SK-N-SH (cell line): ENCODE measurements at regions not wholly inside any gene's neighbourhood (a gene's known extent, or its start where the extent isn't known, plus 50 kb on each side); places are given as distances from the start of the nearest gene placed in this dataset.

Experiments used
- CTCF ChIA-PET: fragments of 300-600, 350-600 bp; formaldehyde crosslinking; extraction: SDS; loops from one replicate; lab custom pipeline; 2021; lab: Yijun Ruan, JAX
- POLR2A ChIA-PET: fragments of 350-600 bp; sonication (Branson Sonifier 250); formaldehyde crosslinking; extraction: SDS; loops from one replicate; lab custom pipeline; 2020; ENCODE audit warnings: antibody characterized with exemption, inconsistent platforms; lab: Yijun Ruan, JAX
- DNase-seq: peaks from one replicate; pipeline ENCODE4 v3.0.0; 2012
- H2AFZ ChIP-seq: fragments of 200-600 bp; sonication (generic); 2 replicates; pipeline ENCODE4 v1.8.1; 2016; ENCODE audit warnings: antibody characterized with exemption, mild to moderate bottlenecking, low read depth
- H3F3A ChIP-seq: fragments of 200-600 bp; sonication (generic); replicated peaks from 2 replicates; pipeline ENCODE3; 2016; ENCODE audit warnings: antibody characterized with exemption, mild to moderate bottlenecking; ENCODE audit not compliant: insufficient read depth
- H3K27ac ChIP-seq, 2 experiments: fragments of 200-500 bp in 1 of 2; fragments of 200-600 bp in 1 of 2; sonication (Bioruptor generic) in 1 of 2; sonication (generic), shearing (Covaris generic) in 1 of 2; 2 replicates each; pipeline versions ENCODE4 v1.5.1 to v1.6.1; 2014 to 2016; ENCODE audit warnings: low read depth in 2 of 2, inconsistent platforms in 1 of 2, low read length in 1 of 2, mild to moderate bottlenecking in 1 of 2, mixed read lengths in 1 of 2
- H3K27me3 ChIP-seq: fragments of 200-600 bp; sonication (generic), shearing (Covaris generic); 2 replicates; pipeline ENCODE4 v1.6.1; 2016; ENCODE audit warnings: mixed run types; ENCODE audit not compliant: insufficient read depth
- H3K36me3 ChIP-seq, 2 experiments: fragments of 200-500 bp in 1 of 2; fragments of 200-600 bp in 1 of 2; sonication (Bioruptor generic) in 1 of 2; sonication (generic) in 1 of 2; replicated peaks in 1 of 2; 2 replicates each; pipeline versions ENCODE3 to v1.5.1; 2014 to 2016; ENCODE audit warnings: low read length in 1 of 2, mild to moderate bottlenecking in 1 of 2; ENCODE audit not compliant: insufficient read depth in 2 of 2, control insufficient read depth in 1 of 2
- H3K4me1 ChIP-seq, 2 experiments: fragments of 200-500 bp in 1 of 2; fragments of 200-600 bp in 1 of 2; sonication (Bioruptor generic) in 1 of 2; sonication (generic), shearing (Covaris generic) in 1 of 2; 2 replicates each; pipeline versions ENCODE4 v1.5.1 to v1.6.1; 2014 to 2016; ENCODE audit warnings: low read depth in 1 of 2, low read length in 1 of 2, mixed run types in 1 of 2; ENCODE audit not compliant: insufficient read depth in 2 of 2, control insufficient read depth in 1 of 2
- H3K4me2 ChIP-seq: fragments of 200-600 bp; sonication (generic), shearing (Covaris generic); 2 replicates; pipeline ENCODE4 v1.6.1; 2017; ENCODE audit warnings: mixed run types
- H3K4me3 ChIP-seq, 2 experiments: fragments of 200-500 bp in 1 of 2; fragments of 200-600 bp in 1 of 2; sonication (Bioruptor generic) in 1 of 2; sonication (generic), shearing (Covaris generic) in 1 of 2; 2 replicates each; pipeline versions ENCODE4 v1.5.1 to v1.8.1; 2014 to 2016; ENCODE audit warnings: low read depth in 2 of 2, inconsistent platforms in 1 of 2, low read length in 1 of 2, mild to moderate bottlenecking in 1 of 2, mixed read lengths in 1 of 2, moderate library complexity in 1 of 2
- H3K79me2 ChIP-seq: fragments of 200-600 bp; sonication (generic); 2 replicates; pipeline ENCODE4 v1.8.1; 2017; ENCODE audit warnings: mild to moderate bottlenecking; ENCODE audit not compliant: insufficient read depth
- H3K9ac ChIP-seq: fragments of 200-600 bp; sonication (generic); 2 replicates; pipeline ENCODE4 v1.6.1; 2017; ENCODE audit warnings: mixed run types
- H3K9me2 ChIP-seq: fragments of 200-600 bp; sonication (generic); 2 replicates; pipeline ENCODE4 v1.6.1; 2017; ENCODE audit warnings: mixed run types
- H3K9me3 ChIP-seq: fragments of 200-600 bp; sonication (generic); 2 replicates; pipeline ENCODE4 v1.6.1; 2017; ENCODE audit warnings: mixed run types, mild to moderate bottlenecking, moderate library complexity
- H4K20me1 ChIP-seq: fragments of 200-600 bp; sonication (generic); 2 replicates; pipeline ENCODE4 v1.6.1; 2017; ENCODE audit warnings: mild to moderate bottlenecking, mixed run types; ENCODE audit not compliant: insufficient read depth
- CHD2 ChIP-seq: fragments of 150-350 bp; IDR thresholded peaks from 2 replicates; pipeline ENCODE4 v1.6.1; 2018; ENCODE audit warnings: low read length; ENCODE audit not compliant: partially characterized antibody
- ELF1 ChIP-seq: IDR thresholded peaks from 2 replicates; pipeline ENCODE4 v1.4.0; 2012
- EZH2phosphoT487 ChIP-seq: fragments of 200-600 bp; sonication (generic); IDR thresholded peaks from 2 replicates; pipeline ENCODE4 v1.6.1; 2017; ENCODE audit warnings: low read depth, mixed run types, mild to moderate bottlenecking, antibody characterized with exemption, moderate library complexity, borderline replicate concordance
- FOSL2 ChIP-seq: IDR thresholded peaks from 2 replicates; pipeline ENCODE4 v1.4.0; 2012; ENCODE audit warnings: low read depth, mild to moderate bottlenecking, moderate library complexity, borderline replicate concordance
- FOXM1 ChIP-seq: IDR thresholded peaks from 2 replicates; pipeline ENCODE4 v1.4.0; 2012; ENCODE audit warnings: low read depth, mild to moderate bottlenecking
- GATA2 ChIP-seq: sonication (generic); formaldehyde crosslinking; IDR thresholded peaks from 2 replicates; pipeline ENCODE4 v1.5.0; 2020; ENCODE audit warnings: mild to moderate bottlenecking, missing genetic modification reagents
- JUND ChIP-seq: IDR thresholded peaks from 2 replicates; pipeline ENCODE4 v1.4.0; 2012
- MEF2A ChIP-seq: IDR thresholded peaks from 2 replicates; pipeline ENCODE4 v1.4.0; 2012; ENCODE audit warnings: low read depth, borderline replicate concordance
- MXI1 ChIP-seq: IDR thresholded peaks from 2 replicates; pipeline ENCODE4 v1.6.1; 2012; ENCODE audit warnings: mild to moderate bottlenecking, low read depth, low read length, improper control_type of control experiment
- NFIC ChIP-seq: IDR thresholded peaks from 2 replicates; pipeline ENCODE4 v1.4.0; 2012; ENCODE audit warnings: borderline replicate concordance
- RCOR1 ChIP-seq: fragments of 150-350 bp; IDR thresholded peaks from 2 replicates; pipeline ENCODE4 v1.6.1; 2017; ENCODE audit warnings: antibody characterized with exemption, low read length
- RXRA ChIP-seq: IDR thresholded peaks from 2 replicates; pipeline ENCODE4 v1.4.0; 2012; ENCODE audit warnings: low read depth, mild to moderate bottlenecking, borderline replicate concordance
- SIN3A ChIP-seq: IDR thresholded peaks from 2 replicates; pipeline ENCODE4 v1.6.1; 2012; ENCODE audit warnings: low read depth, mild to moderate bottlenecking, low read length, moderate library complexity, borderline replicate concordance
- SMC3 ChIP-seq: IDR thresholded peaks from 2 replicates; pipeline ENCODE4 v1.6.1; 2012; ENCODE audit warnings: low read depth, low read length, improper control_type of control experiment
- TCF12 ChIP-seq: IDR thresholded peaks from 2 replicates; pipeline ENCODE4 v1.4.0; 2012
- YY1 ChIP-seq: IDR thresholded peaks from 2 replicates; pipeline ENCODE4 v1.4.0; 2012; ENCODE audit warnings: low read depth, mild to moderate bottlenecking
- WGBS: methylation state at CpG from one replicate; pipeline ENCODE4 v1.1.6; 2017; ENCODE audit warnings: low lambda C conversion rate; 5-methylcytosine and 5-hydroxymethylcytosine counted together
- TF ChIP-seq, protein P1 (sequence below): IDR thresholded peaks from 2 replicates; pipeline ENCODE4; 2012
- TF ChIP-seq, protein P2 (sequence below): fragments of 200-600 bp; sonication (generic); IDR thresholded peaks from 2 replicates; pipeline ENCODE4 v1.6.1; 2017; ENCODE audit warnings: antibody characterized with exemption, mild to moderate bottlenecking, moderate library complexity
- TF ChIP-seq, protein P3 (sequence below): IDR thresholded peaks from 2 replicates; pipeline ENCODE4 v1.6.1; 2012; ENCODE audit warnings: mild to moderate bottlenecking, low read depth, low read length, moderate library complexity

DNA sequence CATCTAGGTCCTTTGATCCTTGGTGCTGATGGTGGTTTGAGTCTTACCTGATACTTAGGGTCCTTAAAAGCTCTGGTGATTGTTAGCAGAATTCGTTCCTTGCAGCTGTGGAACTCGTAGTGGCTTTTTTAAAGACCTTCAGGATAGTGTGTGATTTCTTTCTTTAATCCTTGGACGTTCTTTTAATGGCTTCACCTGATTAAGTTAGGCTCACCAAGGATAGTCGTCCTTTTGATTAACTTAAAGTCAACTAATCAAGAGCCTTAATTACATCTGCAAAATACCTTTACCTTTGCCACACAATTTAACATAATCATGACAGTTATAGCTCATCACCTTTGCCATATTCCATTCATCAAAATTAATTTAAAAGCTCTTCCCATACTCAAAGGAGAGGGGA lies 1807.7 kb downstream of the OLFM4 start:
- WGBS: 0% methylated on average over 4 of the region's 4 CpGs
- Histone ChIP-seq H3K4me3 (no peak overlapping the region), H3K36me3 (no peaks in the 10 kb centered on the region), H3K9me3 (no peaks in the 10 kb centered on the region), H3K27ac (no peak overlapping the region), H4K20me1 (no peaks in the 10 kb centered on the region), H3F3A (no peaks in the 10 kb centered on the region), H2AFZ (no peak overlapping the region), H3K4me1 (no peaks in the 10 kb centered on the region), H3K4me2 (no peak overlapping the region), H3K9ac (no peak overlapping the region), H3K9me2 (no peaks in the 10 kb centered on the region), H3K27me3 (no peaks in the 10 kb centered on the region), H3K79me2 (no peaks in the 10 kb centered on the region)
- CTCF ChIA-PET: no interaction called here
- TF ChIP-seq FOXM1 (no peak), MEF2A (no peak), MXI1 (no peak), SMC3 (no peak), TCF12 (no peak), ELF1 (no peak), YY1 (no peak), GATA2 (CRISPR knock-in tag) (no peak), CHD2 (no peak), RCOR1 (no peak), NFIC (no peak), EZH2phosphoT487 (no peak), RXRA (no peak), JUND (no peak), SIN3A (no peak), FOSL2 (no peak)
- TF ChIP-seq, protein P1, sequence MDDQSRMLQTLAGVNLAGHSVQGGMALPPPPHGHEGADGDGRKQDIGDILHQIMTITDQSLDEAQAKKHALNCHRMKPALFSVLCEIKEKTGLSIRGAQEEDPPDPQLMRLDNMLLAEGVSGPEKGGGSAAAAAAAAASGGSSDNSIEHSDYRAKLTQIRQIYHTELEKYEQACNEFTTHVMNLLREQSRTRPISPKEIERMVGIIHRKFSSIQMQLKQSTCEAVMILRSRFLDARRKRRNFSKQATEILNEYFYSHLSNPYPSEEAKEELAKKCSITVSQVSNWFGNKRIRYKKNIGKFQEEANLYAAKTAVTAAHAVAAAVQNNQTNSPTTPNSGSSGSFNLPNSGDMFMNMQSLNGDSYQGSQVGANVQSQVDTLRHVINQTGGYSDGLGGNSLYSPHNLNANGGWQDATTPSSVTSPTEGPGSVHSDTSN: no peak
- TF ChIP-seq, protein P2, sequence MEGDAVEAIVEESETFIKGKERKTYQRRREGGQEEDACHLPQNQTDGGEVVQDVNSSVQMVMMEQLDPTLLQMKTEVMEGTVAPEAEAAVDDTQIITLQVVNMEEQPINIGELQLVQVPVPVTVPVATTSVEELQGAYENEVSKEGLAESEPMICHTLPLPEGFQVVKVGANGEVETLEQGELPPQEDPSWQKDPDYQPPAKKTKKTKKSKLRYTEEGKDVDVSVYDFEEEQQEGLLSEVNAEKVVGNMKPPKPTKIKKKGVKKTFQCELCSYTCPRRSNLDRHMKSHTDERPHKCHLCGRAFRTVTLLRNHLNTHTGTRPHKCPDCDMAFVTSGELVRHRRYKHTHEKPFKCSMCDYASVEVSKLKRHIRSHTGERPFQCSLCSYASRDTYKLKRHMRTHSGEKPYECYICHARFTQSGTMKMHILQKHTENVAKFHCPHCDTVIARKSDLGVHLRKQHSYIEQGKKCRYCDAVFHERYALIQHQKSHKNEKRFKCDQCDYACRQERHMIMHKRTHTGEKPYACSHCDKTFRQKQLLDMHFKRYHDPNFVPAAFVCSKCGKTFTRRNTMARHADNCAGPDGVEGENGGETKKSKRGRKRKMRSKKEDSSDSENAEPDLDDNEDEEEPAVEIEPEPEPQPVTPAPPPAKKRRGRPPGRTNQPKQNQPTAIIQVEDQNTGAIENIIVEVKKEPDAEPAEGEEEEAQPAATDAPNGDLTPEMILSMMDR: no peak
- TF ChIP-seq, protein P3, sequence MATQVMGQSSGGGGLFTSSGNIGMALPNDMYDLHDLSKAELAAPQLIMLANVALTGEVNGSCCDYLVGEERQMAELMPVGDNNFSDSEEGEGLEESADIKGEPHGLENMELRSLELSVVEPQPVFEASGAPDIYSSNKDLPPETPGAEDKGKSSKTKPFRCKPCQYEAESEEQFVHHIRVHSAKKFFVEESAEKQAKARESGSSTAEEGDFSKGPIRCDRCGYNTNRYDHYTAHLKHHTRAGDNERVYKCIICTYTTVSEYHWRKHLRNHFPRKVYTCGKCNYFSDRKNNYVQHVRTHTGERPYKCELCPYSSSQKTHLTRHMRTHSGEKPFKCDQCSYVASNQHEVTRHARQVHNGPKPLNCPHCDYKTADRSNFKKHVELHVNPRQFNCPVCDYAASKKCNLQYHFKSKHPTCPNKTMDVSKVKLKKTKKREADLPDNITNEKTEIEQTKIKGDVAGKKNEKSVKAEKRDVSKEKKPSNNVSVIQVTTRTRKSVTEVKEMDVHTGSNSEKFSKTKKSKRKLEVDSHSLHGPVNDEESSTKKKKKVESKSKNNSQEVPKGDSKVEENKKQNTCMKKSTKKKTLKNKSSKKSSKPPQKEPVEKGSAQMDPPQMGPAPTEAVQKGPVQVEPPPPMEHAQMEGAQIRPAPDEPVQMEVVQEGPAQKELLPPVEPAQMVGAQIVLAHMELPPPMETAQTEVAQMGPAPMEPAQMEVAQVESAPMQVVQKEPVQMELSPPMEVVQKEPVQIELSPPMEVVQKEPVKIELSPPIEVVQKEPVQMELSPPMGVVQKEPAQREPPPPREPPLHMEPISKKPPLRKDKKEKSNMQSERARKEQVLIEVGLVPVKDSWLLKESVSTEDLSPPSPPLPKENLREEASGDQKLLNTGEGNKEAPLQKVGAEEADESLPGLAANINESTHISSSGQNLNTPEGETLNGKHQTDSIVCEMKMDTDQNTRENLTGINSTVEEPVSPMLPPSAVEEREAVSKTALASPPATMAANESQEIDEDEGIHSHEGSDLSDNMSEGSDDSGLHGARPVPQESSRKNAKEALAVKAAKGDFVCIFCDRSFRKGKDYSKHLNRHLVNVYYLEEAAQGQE: no peak
- no peak for DNase-seq
- POLR2A ChIA-PET: no interaction called here
